ENCODE measurements at regions not wholly inside any gene's neighbourhood (a gene's known extent, or its start where the extent isn't known, plus 50 kb on each side); places are given as distances from the start of the nearest gene placed in this dataset.

DNA sequence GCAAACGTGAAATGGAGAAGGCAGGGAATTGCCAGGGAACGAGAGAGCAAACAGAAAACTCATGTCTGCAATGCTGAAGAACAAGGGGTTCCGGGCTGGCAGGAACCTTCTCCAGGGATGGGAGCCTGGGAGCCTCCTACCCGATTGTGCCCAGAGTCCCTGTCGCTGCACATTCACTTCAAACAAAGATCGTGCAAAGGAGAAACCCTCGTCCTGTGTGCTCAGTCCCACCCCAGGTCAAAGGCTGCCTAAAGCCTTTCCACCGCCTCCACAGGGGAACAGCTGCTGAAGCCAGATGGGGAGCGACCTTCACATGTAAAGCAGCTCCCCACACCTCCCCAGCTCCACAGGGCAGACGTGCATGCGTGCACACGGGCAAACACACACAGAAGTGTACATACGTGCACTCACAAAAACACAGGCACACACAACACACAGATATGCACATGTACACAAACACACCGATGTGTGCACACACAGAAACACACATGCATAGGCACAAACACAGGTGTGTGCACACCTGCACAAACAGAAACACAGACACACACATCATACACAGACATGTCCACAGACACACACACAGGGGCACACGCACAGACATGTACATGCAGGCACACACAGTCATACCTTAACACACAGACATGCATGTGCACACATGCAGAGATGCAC is 460.1 kb upstream of the SALL3 start:
- DNase-seq = no peak

DNA sequence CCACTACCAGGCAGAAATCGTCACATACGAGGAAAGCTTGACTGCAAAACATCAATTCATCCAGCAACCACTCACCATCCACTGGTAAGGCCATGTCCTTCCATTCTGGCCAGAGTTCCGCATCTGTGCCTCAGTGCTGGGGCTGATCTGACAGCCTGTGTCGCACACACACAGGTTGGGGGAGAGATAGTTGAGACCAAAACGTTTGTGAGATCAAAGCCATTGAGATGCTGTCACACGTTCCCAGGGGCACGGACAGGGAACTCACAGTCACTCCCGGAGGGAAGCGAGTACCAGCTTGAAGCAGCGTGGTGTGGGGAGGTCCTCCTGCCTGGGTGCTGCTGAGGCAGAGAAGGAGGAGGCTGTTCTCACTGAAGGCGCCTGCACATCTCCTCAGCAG is 458.5 kb upstream of the SALL3 start:
- no peak for DNase-seq

DNA sequence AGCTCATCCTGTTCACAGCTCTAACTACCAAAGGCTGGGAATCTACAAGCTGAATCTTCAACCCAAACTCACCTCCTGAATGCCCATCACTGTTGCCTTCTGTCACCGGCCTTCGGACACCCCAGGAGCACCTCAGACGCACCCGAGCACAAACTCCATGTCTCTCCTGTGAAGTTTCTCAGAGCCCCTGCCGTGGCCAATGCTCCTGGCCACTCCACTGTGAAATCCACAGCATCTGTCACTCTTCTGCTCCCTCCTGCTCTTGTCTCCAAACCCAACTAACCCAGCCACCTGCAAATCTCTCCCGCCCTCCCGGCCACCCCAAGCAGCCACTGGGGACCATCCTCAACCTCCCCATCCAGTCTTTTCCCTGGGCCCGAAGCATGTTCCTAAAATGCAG is 457.9 kb upstream of the SALL3 start:
- DNase-seq = no peak

DNA sequence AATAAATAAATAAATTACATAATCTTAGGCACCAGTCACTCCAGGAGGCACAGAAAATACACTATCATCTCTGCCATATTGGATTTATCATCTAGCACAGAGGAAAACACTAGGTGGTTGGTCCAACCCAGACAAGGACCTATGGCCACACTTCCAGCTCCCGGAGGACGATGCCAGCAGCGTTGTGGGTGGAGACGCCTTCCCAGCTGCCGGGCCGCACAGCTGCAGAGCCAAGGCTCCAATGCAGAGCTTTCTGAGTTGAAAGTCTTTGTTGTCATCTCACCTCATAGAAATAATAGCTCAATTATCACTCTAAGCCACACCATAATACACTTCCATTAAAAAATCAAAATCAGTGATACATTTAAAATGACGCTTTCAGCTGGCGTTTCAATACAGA is 457.1 kb upstream of the SALL3 start:
- no peak for DNase-seq

DNA sequence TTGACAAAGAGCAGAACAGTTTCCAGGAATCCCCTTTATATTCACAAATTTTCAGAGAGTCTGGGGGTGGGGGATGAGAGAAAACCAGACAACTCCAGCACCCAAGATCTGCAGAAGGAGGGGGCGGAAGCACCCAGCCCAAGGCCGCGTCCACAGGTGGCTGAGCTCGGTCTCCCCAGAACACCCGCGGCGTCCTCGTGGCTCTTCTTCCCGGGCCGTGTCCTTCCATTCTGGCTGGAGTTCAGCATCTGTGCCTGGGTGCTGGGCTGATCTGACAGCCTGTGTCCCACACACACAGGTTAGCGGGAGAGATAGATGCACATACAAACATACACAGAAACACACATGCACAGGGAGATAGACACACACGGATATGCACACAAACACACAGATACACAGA is 455.8 kb upstream of the SALL3 start:
- DNase-seq = no peak

DNA sequence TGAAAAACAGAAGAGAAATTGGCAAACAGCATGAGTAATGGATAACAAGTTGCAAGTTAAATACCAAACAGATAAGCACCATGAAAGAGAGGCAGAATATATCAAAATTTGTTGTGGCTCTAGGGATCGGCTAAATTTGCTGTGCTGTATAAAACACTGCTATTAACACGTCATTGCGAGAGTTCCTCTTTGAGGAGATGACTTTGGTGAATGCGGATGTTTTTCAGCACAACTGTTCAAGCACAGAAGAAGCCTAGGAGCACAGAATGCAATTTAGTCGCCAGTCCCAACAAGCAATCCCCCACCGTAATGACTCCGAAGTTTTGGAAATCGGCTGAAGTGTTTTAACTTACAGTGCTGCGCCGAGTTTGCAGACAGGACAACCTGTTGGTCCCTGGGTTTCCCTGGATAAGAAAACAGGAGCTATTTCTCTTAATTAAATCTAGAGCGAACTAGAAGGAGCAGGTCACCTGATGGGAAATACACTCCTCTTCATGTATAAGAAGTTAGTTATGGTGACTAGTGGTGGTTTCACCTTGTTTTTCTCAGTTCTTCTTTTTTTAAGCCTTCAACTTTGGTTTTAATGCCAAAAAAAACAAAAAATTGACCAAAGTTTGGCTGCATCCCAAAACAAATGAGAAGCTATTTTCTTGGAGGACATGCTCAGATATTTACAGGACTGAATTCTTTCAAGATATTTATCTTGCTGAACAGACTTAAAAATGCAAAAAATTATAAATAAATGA is 454.1 kb upstream of the SALL3 start:
- no peak for DNase-seq

DNA sequence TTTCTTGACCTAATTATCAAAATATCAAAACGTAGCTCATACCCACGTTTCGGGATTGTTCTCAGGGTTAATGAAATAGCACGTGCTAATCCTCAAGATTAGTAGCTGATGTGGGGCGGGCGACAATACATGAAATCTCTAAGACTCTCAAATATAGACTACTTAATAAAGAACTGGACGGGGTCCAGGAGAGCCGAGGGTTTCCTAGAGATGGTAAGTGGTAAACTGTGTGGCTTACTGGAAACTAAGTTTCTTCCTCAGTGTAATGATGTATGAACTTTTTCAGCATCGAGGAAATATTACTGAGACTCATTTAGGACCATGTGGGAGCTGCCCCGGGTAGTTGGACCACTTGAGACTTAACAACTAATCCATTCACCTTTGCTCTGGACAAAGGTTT is 453.3 kb upstream of the SALL3 start:
- no peak for DNase-seq

DNA sequence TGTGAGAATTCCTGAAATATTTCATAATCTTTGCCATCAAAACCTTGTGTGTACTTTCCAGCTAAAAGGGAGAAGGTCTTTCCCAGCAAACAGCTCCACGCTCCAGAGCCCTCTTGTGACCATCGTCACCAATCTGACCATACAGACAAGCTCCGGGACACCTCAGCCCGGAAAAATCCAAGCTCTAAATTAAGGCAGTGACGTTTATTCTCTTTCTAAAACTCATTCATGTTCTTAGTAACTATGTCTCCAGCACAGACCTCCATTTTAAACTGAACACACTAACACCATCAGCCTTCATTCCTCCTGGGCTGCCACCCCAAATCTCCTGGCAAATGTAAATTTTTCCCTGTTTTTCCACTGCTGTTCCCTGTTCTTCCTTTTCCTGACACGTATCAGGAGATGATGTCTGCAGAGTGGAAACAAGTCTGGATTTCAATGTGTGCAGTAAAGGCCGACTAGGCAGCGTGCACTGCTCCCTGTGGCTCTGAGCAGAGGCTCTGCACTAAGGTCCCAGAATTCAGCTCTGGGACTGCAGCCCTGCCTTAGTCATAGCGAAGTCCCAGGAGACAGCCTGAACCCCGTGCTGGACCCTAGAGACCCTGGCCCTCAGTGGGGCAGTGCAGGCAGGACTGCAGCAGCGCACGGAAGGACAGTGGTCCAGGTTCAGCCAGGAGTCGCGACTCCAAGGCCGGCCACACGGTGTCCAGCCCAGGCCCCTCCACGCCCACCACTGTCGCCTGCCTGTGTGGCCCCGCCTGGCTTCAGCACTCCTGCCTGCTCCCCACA is 452.5 kb upstream of the SALL3 start:
- no peak for DNase-seq

DNA sequence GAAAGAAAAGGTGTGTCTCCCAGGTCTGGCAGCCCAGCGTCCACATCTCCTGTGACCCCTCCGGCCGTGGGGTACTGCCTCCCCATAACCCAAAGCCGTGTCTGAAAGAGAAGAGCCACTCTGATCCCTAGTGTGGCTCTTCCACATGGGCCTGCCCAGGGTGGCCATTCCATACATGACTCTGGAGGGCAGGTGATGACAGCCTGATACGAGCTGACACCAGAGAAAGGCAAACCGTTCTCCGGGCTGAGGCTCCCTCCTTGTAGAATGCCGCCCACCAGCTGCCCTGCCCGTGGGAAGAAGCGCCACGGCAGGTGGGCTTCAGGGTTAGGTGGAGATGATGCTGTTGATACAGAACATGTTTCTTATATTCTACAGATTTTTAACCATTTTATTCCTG is 451.6 kb upstream of the SALL3 start:
- DNase-seq = no peak

DNA sequence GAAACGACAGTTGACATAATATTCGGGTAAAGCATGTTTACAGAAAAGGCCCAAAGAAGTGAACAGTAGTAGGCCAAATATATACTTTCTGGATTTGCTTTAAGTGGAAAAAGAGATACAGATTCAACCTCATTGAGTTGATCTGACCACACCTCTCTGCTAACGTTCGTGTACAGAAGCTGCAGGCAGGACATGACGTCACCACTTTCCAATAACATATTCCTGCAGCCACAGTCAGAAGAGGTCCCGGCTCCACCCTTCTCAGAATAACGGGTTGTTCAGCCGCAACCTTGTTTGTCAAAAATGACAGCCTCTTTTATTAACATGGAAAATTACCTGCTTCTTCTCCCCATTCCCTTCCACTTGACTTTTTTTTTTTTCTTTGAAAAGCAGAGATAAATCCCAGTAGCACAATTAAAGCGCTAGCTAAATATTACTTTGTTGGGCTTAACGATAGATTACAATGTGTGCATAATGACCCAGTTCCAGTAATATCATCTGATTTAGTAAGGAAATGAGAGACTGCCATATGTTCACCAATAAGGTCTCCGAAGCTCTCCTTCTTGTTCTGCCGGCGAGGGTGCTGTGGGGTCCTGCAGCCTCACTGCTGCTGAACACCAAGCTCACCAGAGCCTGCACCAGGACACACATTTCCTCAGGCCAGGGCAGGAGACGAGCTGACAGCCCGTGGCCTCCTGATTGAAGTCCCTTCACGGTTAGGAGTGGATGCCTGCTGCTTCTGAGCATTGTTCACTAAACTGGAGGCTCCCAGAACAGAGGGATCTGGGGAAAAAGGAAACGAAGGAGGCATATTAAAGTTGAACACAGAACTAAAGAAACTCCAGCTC is 451.0 kb upstream of the SALL3 start:
- no peak for DNase-seq

DNA sequence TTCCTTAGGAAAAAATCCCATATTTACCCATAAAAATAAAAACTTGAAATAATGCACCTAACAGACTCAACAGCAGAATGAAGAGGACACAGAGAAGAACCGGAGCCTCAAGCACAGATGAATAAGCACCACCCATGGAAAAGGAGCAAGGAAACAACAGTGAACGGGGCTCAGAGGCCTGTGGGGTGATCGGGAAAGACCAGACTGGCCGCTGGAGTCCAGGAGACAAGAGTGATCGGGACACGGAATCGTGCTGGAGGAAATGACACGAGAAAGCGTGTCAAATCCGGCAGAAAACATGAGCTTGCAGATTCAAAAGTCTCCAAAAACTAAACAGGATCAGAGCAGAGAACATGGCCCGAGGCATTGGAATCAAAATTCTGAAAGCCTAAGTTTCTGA is 448.0 kb upstream of the SALL3 start:
- no peak for DNase-seq

DNA sequence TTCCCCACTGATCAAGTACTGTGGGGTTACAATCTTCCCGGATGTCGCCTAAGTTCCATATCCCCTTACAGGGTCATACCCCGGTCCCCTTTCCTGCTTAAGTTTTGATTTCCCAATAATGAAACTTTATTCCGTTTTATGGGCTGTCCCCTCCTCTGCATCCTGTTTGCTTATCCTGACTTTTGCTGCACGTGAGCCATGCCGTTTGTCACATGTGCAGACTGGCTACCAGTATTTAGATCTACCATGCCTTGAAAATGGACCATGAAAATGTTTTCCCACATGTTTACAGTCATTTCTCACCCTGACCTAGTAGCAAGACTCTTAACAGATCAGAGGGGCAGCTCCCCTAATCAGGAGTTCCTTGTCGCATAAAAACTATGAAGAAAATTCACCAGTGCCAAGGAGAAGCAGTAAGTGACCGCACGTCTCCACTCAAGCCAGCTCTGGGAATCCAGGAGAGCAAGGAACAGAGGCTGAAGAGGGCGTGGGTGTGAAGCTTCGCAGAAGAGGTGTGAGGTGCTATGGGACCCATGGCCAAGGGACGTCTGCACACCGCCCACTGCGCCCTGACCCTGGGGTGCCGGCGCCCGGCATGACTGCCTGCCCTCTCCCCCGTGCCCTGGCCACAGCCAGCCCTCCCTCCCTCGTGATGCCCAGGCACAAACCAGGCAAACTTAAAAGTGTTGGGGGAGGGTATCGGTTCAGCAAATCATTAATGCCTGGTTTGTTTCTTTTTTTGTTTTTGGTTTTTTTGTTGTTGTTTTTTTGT is 440.8 kb upstream of the SALL3 start:
- DNase-seq = no peak

DNA sequence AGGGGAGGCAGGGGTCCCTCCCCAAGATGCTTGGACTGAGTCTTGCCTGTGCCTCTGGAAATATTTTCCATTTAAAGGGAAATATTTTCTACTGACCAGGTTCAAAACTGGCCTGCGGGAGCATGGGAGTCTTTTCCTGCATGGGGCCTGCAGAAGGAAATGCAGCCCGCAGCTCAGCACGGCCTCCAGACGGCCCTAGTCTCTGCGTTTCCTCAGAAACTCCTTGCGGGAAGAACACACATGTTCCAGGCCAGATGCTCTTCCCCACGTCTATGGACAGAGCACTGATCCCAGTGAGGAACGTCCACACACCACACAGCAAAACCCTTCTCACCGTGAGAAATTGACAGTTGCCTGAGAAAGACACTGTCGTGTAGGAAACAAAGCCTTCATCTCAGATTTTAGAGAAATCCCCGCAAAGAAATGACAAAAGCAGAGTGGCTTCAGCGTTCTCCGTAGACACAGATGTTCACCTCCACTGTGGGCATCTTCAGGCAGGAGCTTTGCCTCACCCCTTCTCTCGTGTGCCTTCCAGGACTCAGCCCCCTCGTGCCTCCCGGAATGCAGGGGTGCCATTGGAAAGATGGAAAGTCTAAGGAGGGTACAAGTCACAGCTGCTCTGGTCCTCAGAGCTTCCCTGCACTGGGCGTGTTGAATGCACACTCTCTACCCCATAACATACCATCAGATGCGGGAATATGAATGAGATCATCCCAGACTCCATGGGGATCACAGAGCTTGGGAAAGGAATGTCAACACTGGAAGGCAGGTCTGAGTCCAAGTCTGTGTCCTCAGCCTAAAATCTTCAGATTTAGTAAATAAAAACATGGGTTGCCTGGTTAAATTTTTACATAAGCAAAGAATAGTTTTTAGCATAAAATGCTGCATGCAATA is 438.7 kb upstream of the SALL3 start:
- DNase-seq = no peak

DNA sequence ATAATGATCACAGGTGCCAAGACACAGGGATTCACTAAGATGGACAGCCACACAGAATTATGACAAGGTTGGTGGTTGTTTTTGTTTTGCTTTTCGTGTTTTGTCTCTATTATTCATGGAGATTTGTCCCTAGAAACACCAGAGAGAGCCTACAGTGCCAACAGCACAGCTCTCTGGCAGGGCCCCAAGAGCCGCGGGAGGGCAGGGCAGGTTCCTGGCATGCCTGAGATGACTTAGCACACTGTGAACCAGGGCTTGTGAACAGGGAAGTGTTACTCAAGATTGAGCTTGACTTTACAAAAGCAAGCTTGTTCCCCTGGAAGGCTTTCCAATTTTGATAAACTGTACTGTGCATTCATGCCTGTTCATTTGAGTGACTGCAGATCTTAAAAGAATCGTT is 437.4 kb upstream of the SALL3 start:
- no peak for DNase-seq

DNA sequence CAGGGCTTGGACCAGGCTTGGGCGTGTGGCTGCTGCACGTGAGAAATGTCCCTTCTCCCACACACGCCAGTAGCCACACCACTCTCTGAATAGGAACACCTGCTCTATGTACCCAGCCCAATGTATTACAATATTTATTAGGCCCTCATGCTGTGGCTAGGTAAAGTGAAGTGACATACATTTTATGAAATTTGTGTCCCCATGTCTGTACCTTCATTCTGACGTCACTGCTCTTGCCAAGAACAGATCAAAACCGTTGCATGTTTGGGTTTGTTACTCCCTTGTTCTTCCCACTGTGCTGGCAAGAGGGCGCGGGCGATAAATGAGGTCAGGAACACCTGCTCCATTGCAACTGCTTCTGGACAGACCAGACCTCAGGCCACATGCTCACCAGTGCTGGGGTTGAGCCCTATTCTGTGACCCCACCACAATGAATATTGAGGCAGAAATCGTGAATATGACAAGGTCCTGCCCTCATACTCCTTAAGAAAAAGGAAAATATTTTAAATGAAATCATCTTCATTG is 436.4 kb upstream of the SALL3 start:
- DNase-seq = no peak

DNA sequence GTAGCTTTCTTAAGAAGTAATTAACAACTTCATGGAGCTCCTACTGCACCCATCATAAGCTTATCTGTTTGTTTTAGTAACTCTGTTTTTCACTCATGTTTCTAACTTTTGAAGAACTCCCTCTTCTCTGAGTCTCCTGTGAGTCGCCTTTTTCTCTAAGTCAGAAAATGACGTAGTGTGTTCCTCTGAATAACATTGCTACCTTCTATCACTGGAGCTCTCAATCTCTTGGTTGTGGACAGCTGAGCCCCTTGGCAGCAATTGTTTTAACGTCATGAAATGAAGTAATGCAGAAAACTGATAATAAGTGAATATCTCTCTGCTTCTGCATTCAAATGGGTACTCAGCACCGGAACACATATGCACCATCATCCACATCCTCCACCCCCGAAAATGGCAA is 433.3 kb upstream of the SALL3 start:
- DNase-seq = no peak

DNA sequence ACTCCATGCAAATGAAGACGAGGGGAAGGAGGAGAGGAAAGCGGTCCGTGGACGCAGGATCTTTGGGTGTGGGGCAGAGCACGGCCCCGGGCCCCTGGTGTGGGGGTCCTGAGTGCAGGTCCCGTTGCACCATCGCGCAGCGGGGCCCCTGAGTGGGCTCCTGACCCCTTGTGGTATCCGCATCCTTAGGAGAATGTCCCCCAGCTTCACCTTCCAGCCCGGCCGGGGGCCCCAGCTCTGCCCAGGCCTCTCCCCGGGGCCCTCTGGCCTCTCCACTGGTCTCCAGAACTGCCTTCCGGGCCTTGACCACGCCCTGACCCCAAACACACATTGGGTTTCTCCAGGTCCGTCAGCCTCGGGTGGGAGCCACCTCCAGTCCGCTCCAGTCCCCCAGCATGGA is 431.8 kb upstream of the SALL3 start:
- no peak for DNase-seq

DNA sequence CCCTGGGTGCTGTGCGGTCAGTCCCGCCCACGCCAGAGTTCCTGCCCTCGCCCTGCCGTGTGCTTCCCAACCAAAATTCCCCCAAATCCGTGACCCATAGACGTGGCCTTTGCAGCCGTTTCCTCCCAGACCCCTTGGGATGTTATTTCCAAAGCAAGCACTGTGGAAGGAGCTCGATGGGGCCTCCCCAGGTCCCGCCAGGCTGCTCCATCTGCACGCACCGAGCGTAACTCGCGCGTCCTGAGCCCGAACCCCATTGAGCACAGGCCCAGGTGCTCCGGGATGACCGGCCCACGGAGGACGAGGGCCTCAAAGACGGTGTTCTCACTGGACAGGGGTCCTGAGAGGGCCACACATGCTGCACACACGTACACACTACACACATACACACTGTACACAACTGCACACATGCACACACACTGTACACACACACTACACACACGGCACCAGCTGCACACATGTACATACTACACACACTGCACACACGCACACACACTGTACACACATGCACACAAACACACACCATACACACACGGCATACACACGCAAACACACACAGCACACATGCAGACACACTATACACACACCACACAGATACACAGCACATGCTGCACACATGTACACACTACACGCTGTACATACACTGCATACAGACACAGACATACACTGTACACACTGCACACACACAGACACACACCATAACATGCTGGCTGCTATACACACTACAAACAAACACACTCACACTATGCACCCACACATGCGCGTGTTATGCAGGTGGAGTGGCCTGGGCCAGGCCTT is 431.2 kb upstream of the SALL3 start:
- DNase-seq = no peak

DNA sequence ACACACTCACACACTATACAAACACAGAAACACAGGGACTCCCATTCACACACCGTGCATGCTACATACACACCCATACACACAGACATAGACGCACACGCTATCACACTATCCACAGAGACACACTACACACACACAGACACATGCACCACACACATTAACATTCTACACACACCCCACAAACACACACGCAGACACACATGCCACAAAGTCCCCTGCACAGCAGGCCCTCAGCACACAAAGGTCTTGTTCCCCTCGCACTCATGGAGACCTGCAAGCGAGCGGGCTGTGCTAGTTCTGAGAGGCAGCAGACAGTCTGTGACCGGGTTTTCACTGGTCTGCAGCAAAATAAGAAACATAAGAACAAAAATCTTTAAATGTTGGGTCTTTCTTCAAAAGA is 429.6 kb upstream of the SALL3 start:
- no peak for DNase-seq

DNA sequence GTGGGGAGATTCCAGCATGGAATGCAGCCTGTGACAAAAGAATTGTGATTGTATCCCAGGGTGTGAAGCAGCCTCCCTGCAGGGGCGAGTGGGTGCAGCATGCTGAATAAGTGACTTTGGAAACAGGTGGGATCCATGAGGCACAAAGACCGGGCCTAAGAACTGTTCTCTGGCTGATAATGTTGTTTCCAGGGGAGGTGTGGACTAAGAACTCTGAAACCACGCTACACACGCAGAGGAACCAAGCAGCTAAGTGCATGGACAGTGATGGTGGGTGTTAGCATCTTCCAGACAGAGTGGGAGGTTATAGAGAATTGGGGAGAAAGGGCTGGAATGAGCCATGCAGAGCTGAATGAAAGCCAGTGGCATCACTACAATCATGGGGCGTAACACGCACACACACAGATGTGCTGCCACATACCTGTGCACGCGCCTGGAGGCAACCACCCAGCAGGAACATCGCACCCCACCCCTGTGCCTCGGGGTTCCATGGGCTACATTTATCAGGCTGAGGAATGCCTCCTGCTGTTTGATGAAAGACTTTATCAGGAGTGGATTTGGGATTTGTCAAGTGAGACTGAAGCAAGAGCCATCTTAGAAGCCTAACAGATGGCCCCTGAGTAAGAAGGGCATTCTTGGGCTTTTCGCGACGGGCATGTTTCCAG is 424.5 kb upstream of the SALL3 start:
- DNase-seq = no peak
